ENCODE measurements at regions not wholly inside any gene's neighbourhood (a gene's known extent, or its start where the extent isn't known, plus 50 kb on each side); places are given as distances from the start of the nearest gene placed in this dataset.

- no peaks in the 10 kb centered on the region for H3K4me1 Mint-ChIP-seq (ENCODE audit: low read depth in 2 of 2)
- ATAC-seq (replicated peaks) (no peak), DNase-seq (no peak)
- H3K27me3 Mint-ChIP-seq: peaks cover 17 to 50% of the 10 kb centered on the region in 2 donors
- H3K9me3 Mint-ChIP-seq: no peaks in the 10 kb centered on the region
- H3K36me3 Mint-ChIP-seq (ENCODE audit: insufficient read depth): no peaks in the 10 kb centered on the region
- no peak overlapping the region for H3K4me3 Mint-ChIP-seq
- H3K27ac Mint-ChIP-seq: no peak overlapping the region
These were observed 178.2 kb downstream of the SEC61B start for GRCh38 chr9:99400184-99400731.

- no peak overlapping the region for H3K27ac Mint-ChIP-seq
- no peak overlapping the region for H3K4me3 Mint-ChIP-seq
- H3K27me3 Mint-ChIP-seq: peaks cover 29 to 41% of the 10 kb centered on the region in 2 donors
These were observed 179.8 kb downstream of the SEC61B start for GRCh38 chr9:99401680-99402504.

GRCh38 chr9:99403371-99403770 is 181.3 kb downstream of the SEC61B start:
- DNase-seq: no peak
- H3K4me3 Mint-ChIP-seq: no peak overlapping the region
- no peaks in the 10 kb centered on the region for H3K4me1 Mint-ChIP-seq (ENCODE audit: low read depth in 2 of 2)
- no peaks in the 10 kb centered on the region for H3K9me3 Mint-ChIP-seq
- H3K27ac Mint-ChIP-seq: no peak overlapping the region
- H3K27me3 Mint-ChIP-seq: peaks cover 35 to 41% of the 10 kb centered on the region in 2 donors
- no peaks in the 10 kb centered on the region for H3K36me3 Mint-ChIP-seq (ENCODE audit: insufficient read depth)
- ATAC-seq (replicated peaks): no peak

More at GRCh38 chr9:99401680-99402504, 179.8 kb downstream of the SEC61B start:
- no peak for DNase-seq
- no peak for ATAC-seq (replicated peaks)
- H3K36me3 Mint-ChIP-seq (ENCODE audit: insufficient read depth): no peaks in the 10 kb centered on the region
- no peaks in the 10 kb centered on the region for H3K4me1 Mint-ChIP-seq (ENCODE audit: low read depth in 2 of 2)
- H3K9me3 Mint-ChIP-seq: no peaks in the 10 kb centered on the region

GRCh38 chr9:99405359-99405758 is 183.3 kb downstream of the SEC61B start:
- Mint-ChIP-seq H3K27ac (no peak overlapping the region), H3K27me3 (peaks cover 41 to 48% of the 10 kb centered on the region in 2 donors), H3K9me3 (no peaks in the 10 kb centered on the region), H3K36me3 (ENCODE audit: insufficient read depth) (no peaks in the 10 kb centered on the region), H3K4me3 (no peak overlapping the region), H3K4me1 (ENCODE audit: low read depth in 2 of 2) (no peaks in the 10 kb centered on the region)
- no peak for DNase-seq
- no peak for ATAC-seq (replicated peaks)

- H3K9me3 Mint-ChIP-seq: no peaks in the 10 kb centered on the region
- no peaks in the 10 kb centered on the region for H3K4me1 Mint-ChIP-seq (ENCODE audit: low read depth in 2 of 2)
- H3K36me3 Mint-ChIP-seq (ENCODE audit: insufficient read depth): no peaks in the 10 kb centered on the region
- DNase-seq (no peak), ATAC-seq (replicated peaks) (no peak)
- H3K27me3 Mint-ChIP-seq: peaks cover 32 to 43% of the 10 kb centered on the region in 2 donors
- no peak overlapping the region for H3K27ac Mint-ChIP-seq
- no peak overlapping the region for H3K4me3 Mint-ChIP-seq
These were observed 184.9 kb downstream of the SEC61B start for GRCh38 chr9:99406939-99407338.

- H3K36me3 Mint-ChIP-seq (ENCODE audit: insufficient read depth): no peaks in the 10 kb centered on the region
- no peaks in the 10 kb centered on the region for H3K9me3 Mint-ChIP-seq
- H3K27me3 Mint-ChIP-seq: peaks cover 10 to 24% of the 10 kb centered on the region in 2 donors
- H3K4me3 Mint-ChIP-seq: no peak overlapping the region
- DNase-seq: no peak
- H3K27ac Mint-ChIP-seq: no peak overlapping the region
- no peak for ATAC-seq (replicated peaks)
- H3K4me1 Mint-ChIP-seq (ENCODE audit: low read depth in 2 of 2): no peaks in the 10 kb centered on the region
These were observed 189.0 kb downstream of the SEC61B start for GRCh38 chr9:99411068-99411467.

GRCh38 chr9:99411479-99412115 is 189.5 kb downstream of the SEC61B start:
- H3K4me3 Mint-ChIP-seq: no peak overlapping the region
- no peak for ATAC-seq (replicated peaks)
- H3K27me3 Mint-ChIP-seq: peaks cover 10 to 20% of the 10 kb centered on the region in 2 donors
- H3K9me3 Mint-ChIP-seq: no peaks in the 10 kb centered on the region
- DNase-seq: no peak
- peaks cover 0 to 1% of the 10 kb centered on the region in 2 donors for H3K4me1 Mint-ChIP-seq (ENCODE audit: low read depth in 2 of 2)
- no peak overlapping the region for H3K27ac Mint-ChIP-seq
- H3K36me3 Mint-ChIP-seq (ENCODE audit: insufficient read depth): no peaks in the 10 kb centered on the region

GRCh38 chr9:99412606-99413005 is 190.5 kb downstream of the SEC61B start:
- no peak overlapping the region for H3K27ac Mint-ChIP-seq
- H3K4me1 Mint-ChIP-seq (ENCODE audit: low read depth in 2 of 2): peaks cover 0 to 1% of the 10 kb centered on the region in 2 donors
- no peaks in the 10 kb centered on the region for H3K36me3 Mint-ChIP-seq (ENCODE audit: insufficient read depth)
- DNase-seq (no peak), ATAC-seq (replicated peaks) (no peak)
- no peaks in the 10 kb centered on the region for H3K9me3 Mint-ChIP-seq
- no peak overlapping the region for H3K4me3 Mint-ChIP-seq
- peaks cover 10 to 20% of the 10 kb centered on the region in 2 donors for H3K27me3 Mint-ChIP-seq

- ATAC-seq (replicated peaks) (no peak), DNase-seq (no peak)
- Mint-ChIP-seq H3K27me3 (peaks cover 10 to 14% of the 10 kb centered on the region in 2 donors), H3K4me3 (no peak overlapping the region), H3K36me3 (ENCODE audit: insufficient read depth) (no peaks in the 10 kb centered on the region), H3K27ac (no peak overlapping the region), H3K9me3 (no peaks in the 10 kb centered on the region), H3K4me1 (ENCODE audit: low read depth in 2 of 2) (peaks cover 0 to 1% of the 10 kb centered on the region in 2 donors)
These were observed 192.2 kb downstream of the SEC61B start for GRCh38 chr9:99414321-99414720.

GRCh38 chr9:99415606-99416005 is 193.5 kb downstream of the SEC61B start:
- H3K9me3 Mint-ChIP-seq: no peaks in the 10 kb centered on the region
- no peak for DNase-seq
- H3K4me1 Mint-ChIP-seq (ENCODE audit: low read depth in 2 of 2): peaks cover 0 to 1% of the 10 kb centered on the region in 2 donors
- peaks cover 0 to 8% of the 10 kb centered on the region in 2 donors for H3K27me3 Mint-ChIP-seq
- no peak for ATAC-seq (replicated peaks)
- no peak overlapping the region for H3K27ac Mint-ChIP-seq
- no peak overlapping the region for H3K4me3 Mint-ChIP-seq
- no peaks in the 10 kb centered on the region for H3K36me3 Mint-ChIP-seq (ENCODE audit: insufficient read depth)

GRCh38 chr9:99416007-99416406 is 193.9 kb downstream of the SEC61B start:
- H3K27me3 Mint-ChIP-seq: peaks cover 0 to 7% of the 10 kb centered on the region in 2 donors
- H3K27ac Mint-ChIP-seq: no peak overlapping the region
- no peak for DNase-seq
- H3K9me3 Mint-ChIP-seq: no peaks in the 10 kb centered on the region
- no peak for ATAC-seq (replicated peaks)
- peaks cover 0 to 1% of the 10 kb centered on the region in 2 donors for H3K4me1 Mint-ChIP-seq (ENCODE audit: low read depth in 2 of 2)
- no peak overlapping the region for H3K4me3 Mint-ChIP-seq
- H3K36me3 Mint-ChIP-seq (ENCODE audit: insufficient read depth): no peaks in the 10 kb centered on the region

- H3K4me3 Mint-ChIP-seq: no peak overlapping the region
- ATAC-seq (replicated peaks): no peak
- peaks cover 6 to 11% of the 10 kb centered on the region in 2 donors for H3K27me3 Mint-ChIP-seq
- H3K9me3 Mint-ChIP-seq: no peaks in the 10 kb centered on the region
- H3K4me1 Mint-ChIP-seq (ENCODE audit: low read depth in 2 of 2): peaks cover 0 to 1% of the 10 kb centered on the region in 2 donors
- H3K27ac Mint-ChIP-seq: no peak overlapping the region
- no peak for DNase-seq
- H3K36me3 Mint-ChIP-seq (ENCODE audit: insufficient read depth): no peaks in the 10 kb centered on the region
These were observed 197.0 kb downstream of the SEC61B start for GRCh38 chr9:99419070-99419469.

GRCh38 chr9:99421369-99421768 is 199.3 kb downstream of the SEC61B start:
- Mint-ChIP-seq H3K9me3 (no peaks in the 10 kb centered on the region), H3K27me3 (peaks cover 22% of the 10 kb centered on the region in 2 donors), H3K4me1 (ENCODE audit: low read depth in 2 of 2) (no peaks in the 10 kb centered on the region), H3K4me3 (no peak overlapping the region), H3K27ac (no peak overlapping the region), H3K36me3 (ENCODE audit: insufficient read depth) (no peaks in the 10 kb centered on the region)
- DNase-seq (no peak), ATAC-seq (replicated peaks) (no peak)

GRCh38 chr9:99425124-99425523 is 203.0 kb downstream of the SEC61B start:
- no peak overlapping the region for H3K4me3 Mint-ChIP-seq
- no peak for ATAC-seq (replicated peaks)
- H3K27ac Mint-ChIP-seq: no peak overlapping the region
- DNase-seq: no peak
- H3K4me1 Mint-ChIP-seq (ENCODE audit: low read depth in 2 of 2): no peaks in the 10 kb centered on the region
- no peaks in the 10 kb centered on the region for H3K36me3 Mint-ChIP-seq (ENCODE audit: insufficient read depth)
- H3K9me3 Mint-ChIP-seq: no peaks in the 10 kb centered on the region
- H3K27me3 Mint-ChIP-seq: peaks cover 27% of the 10 kb centered on the region in 2 donors

All from effector memory CD8-positive, alpha-beta T cell (primary cell).